ENCODE measurements at regions not wholly inside any gene's neighbourhood (a gene's known extent, or its start where the extent isn't known, plus 50 kb on each side); places are given as distances from the start of the nearest gene placed in this dataset.

- TF ChIP-seq CTCF (IDR thresholded peaks at IDR 0.05; ENCODE audit: low read depth, low read length): no peak
- H3K4me3 ChIP-seq (replicated peaks in 1 of 2; ENCODE audit: low read depth in 2 of 2, low read length in 2 of 2): no peak overlapping the region
- no peak for DNase-seq (ENCODE audit: low read depth in 2 of 2)
These were observed 1058.1 kb downstream of the RAPGEF2 start for GRCh38 chr4:160161026-160161425.

GRCh38 chr4:160175064-160175643 is 1072.3 kb downstream of the RAPGEF2 start:
- no peak overlapping the region for H3K4me3 ChIP-seq (replicated peaks in 1 of 2; ENCODE audit: low read depth in 2 of 2, low read length in 2 of 2)
- TF ChIP-seq CTCF (IDR thresholded peaks at IDR 0.05; ENCODE audit: low read depth, low read length): no peak
- DNase-seq (ENCODE audit: low read depth in 2 of 2): no peak

DNA sequence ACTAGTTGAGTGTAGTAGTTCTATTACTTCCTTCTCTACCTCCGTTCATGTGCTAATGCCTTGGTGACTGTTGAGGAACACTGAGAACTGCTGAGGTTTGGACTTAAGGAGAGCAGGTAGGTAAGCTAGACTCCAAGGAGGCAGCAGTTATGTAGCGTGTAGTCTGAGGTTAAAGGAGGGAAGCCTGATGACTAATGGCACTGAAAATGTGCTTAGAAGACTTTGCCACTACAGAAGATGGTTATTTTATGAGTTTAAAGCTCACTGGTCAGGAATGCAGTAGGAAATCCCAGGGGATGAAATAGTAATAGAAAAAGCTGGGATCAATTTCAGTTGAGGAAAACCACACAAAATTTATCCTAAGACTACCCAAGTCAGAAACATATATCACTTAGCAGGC is 1077.3 kb downstream of the RAPGEF2 start:
- no peak for DNase-seq (ENCODE audit: low read depth in 2 of 2)
- TF ChIP-seq CTCF (IDR thresholded peaks at IDR 0.05; ENCODE audit: low read depth, low read length): no peak
- H3K4me3 ChIP-seq (replicated peaks in 1 of 2; ENCODE audit: low read depth in 2 of 2, low read length in 2 of 2): no peak overlapping the region

DNA sequence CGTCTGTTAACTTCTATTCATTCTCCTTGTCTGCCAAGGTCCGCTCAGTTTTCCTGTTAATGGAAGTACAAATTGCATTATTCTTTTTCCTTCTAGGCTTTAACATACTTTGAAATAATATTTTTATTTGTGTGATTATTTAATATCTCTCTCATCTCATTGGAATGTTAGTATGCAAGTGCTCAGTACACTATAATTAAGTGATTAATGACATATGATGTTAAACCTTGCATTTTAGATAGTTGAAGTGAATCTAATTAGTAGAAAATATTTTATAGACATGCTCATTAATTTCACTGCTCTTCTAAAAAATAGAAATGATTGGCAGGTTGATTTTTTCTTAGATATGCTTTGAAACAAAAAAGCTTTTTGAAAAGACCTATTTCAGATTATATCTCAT is 1079.8 kb downstream of the RAPGEF2 start:
- no peak for TF ChIP-seq CTCF (IDR thresholded peaks at IDR 0.05; ENCODE audit: low read depth, low read length)
- no peak overlapping the region for H3K4me3 ChIP-seq (replicated peaks in 1 of 2; ENCODE audit: low read depth in 2 of 2, low read length in 2 of 2)
- no peak for DNase-seq (ENCODE audit: low read depth in 2 of 2)

DNA sequence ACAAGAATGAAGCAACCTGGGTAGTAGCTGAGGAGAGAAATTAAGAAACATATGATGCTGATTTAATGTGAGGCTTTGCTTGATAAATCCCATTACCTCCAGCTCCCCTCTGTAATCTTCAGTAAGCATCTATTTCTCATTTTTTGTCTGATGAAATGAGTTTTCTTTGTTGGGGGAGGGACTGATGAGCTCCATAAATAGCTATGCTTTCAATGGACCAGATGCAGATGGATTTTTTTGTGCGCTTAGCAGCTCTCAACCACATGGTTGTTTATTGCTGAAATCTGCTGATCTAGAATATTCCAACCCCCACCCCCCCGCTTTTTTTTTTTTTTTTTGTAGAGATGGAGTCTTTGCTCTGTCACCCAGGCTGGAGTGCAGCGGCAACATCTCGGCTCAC is 1082.0 kb downstream of the RAPGEF2 start:
- no peak for TF ChIP-seq CTCF (IDR thresholded peaks at IDR 0.05; ENCODE audit: low read depth, low read length)
- no peak for DNase-seq (ENCODE audit: low read depth in 2 of 2)

GRCh38 chr4:160193787-160194186 is 1090.9 kb downstream of the RAPGEF2 start:
- no peak for TF ChIP-seq CTCF (IDR thresholded peaks at IDR 0.05; ENCODE audit: low read depth, low read length)
- DNase-seq (ENCODE audit: low read depth in 2 of 2): no peak

More for the DNA sequence above, 1082.0 kb downstream of the RAPGEF2 start:
- no peak overlapping the region for H3K4me3 ChIP-seq (replicated peaks in 1 of 2; ENCODE audit: low read depth in 2 of 2, low read length in 2 of 2)

GRCh38 chr4:160194716-160195115 is 1091.8 kb downstream of the RAPGEF2 start:
- H3K4me3 ChIP-seq (replicated peaks in 1 of 2; ENCODE audit: low read depth in 2 of 2, low read length in 2 of 2): no peak overlapping the region
- TF ChIP-seq CTCF (IDR thresholded peaks at IDR 0.05; ENCODE audit: low read depth, low read length): no peak
- DNase-seq (ENCODE audit: low read depth in 2 of 2): no peak

More at GRCh38 chr4:160193787-160194186, 1090.9 kb downstream of the RAPGEF2 start:
- no peak overlapping the region for H3K4me3 ChIP-seq (replicated peaks in 1 of 2; ENCODE audit: low read depth in 2 of 2, low read length in 2 of 2)
